ENCODE measurements at regions not wholly inside any gene's neighbourhood (a gene's known extent, or its start where the extent isn't known, plus 50 kb on each side); places are given as distances from the start of the nearest gene placed in this dataset.

DNA sequence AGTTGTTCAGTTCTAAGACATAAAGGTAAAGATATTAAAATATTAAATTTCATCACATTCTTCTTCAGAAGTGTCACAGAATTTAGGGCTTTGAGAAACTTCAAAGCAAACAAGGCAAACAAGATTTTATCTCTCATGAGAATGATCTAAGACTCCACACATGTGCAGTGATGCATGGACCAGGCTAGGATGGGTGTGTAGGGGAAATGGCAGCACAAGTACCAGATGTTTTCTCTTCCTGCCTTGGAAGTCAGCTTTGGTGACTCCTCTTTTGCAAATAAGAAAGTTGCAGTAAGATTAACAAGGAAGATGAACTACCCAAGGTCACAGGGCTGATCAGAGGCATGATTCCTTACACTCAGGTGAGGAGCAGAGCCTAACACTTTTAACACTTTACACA lies 163.8 kb upstream of the LMNTD1 start:
- no peak for DNase-seq

GRCh38 chr12:25717552-25717951 lies 164.5 kb upstream of the LMNTD1 start:
- DNase-seq = no peak

GRCh38 chr12:25718081-25718731 lies 165.1 kb upstream of the LMNTD1 start:
- DNase-seq = no peak

DNA sequence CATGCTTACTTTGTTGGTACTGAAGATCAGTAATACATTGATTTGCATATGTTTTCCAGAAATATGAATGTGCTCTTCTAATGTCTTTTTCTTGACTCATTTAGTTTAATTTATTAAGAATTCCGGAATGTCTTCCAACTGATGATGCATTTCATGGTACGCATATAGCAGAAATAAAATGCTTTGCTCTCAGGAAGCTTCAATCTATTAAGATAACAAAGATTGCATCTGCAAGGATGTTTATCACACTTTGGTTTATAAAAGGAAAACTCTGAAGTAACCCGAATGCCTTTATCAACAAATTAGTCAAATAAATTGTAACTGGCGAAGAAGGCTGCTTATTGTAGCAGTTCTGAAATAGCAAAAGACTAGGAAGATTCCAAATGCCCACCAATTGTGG lies 166.4 kb upstream of the LMNTD1 start:
- no peak for DNase-seq

DNA sequence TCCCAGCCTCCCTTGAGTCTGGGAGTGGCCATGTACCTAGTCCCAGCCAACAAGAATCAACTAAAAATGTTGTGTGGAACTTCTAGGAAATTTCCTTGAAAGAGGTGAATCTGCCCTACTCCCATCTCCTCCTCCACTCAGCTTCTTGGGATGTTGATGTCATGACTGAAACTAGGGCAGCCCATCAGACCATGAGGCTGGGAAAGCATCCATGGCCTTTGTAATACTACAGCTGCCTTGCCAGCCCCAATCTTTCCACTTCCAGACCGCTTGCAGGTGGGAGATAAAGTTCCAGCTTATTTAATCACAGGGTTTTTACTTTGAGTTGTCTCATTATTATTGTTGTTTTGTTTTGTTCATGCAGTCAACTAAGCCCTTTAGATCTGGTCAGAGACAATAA lies 170.3 kb upstream of the LMNTD1 start:
- DNase-seq = no peak

GRCh38 chr12:25723921-25724491 lies 170.9 kb upstream of the LMNTD1 start:
- DNase-seq = peak in 1 of 2 experiments; percentile 11

DNA sequence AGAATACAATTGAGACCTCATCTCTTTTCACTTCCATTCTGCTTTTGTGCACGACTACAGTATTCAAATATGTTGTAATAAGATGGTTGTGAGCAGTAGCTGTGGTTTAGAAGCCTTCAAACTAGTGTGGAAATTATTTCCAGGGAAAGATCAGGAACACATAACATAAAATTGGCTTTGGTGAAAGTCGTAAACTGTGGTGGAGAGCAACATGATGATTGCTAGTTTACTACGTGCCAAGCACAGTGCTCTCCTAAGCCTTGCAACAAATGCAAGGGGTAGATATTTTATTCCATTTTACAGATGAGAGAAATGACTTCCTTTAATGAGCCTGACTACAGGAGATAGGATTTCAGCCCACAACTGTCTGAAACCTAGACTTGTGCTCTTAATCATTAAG lies 172.4 kb upstream of the LMNTD1 start:
- DNase-seq = no peak

- no peak for DNase-seq
These were observed 172.8 kb upstream of the LMNTD1 start for GRCh38 chr12:25725931-25726330.

DNA sequence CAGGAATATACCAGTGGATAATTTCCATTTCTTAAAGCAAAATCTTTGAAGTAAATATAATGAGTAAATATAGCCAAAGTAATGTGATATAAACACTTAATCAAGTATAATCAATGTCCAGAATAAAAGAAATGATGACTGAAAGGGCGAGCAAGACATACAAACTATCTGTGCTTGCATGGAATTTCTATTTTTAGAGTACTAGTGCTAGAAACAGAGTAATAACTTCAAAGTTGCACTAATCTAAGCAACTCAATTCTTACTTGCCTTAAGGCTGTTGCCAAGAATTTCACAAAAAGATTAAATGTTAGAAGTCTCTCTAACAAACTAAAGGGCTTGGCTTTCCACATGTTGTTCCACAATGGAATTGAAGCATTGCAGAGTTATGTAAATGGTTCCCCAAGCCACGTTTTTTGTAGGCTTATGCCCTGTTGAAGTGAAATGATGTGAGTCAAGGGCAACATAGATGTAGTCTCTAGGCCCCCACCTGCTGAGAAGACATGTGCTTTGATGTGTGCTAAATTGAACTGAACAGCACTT lies 175.0 kb upstream of the LMNTD1 start:
- DNase-seq = no peak

GRCh38 chr12:25730489-25731349 lies 177.6 kb upstream of the LMNTD1 start:
- peak in 1 of 2 experiments; percentile 3 for DNase-seq

GRCh38 chr12:25733541-25733940 lies 180.5 kb upstream of the LMNTD1 start:
- DNase-seq = no peak

DNA sequence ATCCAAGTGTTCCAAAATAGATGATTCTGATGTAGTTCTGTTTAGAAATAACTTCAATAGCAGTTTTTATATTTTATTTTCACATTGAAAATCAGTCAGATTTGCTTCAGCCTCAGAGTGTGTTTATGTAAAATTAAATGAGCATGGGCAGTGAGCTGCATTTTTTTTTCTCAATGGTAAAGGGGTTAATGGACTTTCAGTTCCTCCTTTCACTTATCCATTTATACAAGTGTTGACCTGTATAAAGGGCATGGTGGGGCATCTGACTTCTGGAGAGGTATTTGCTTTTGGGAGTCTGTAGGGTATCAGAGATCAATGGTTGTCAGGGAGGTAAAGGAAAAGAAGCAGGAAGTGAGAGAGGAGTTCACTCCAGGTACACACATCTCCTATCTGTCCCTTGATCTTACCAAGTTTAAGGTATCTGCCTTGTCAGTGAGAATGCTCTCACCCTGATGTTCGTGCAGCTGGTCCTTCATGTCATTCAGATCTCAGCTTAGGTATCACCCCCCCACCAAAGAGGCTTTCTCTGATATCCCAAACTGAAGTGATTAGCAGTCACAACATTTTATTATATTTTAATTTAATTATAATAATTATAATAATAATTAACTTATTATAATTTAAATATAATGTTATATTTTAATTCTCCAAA lies 181.6 kb upstream of the LMNTD1 start:
- DNase-seq = no peak

- no peak for DNase-seq
These were observed 187.5 kb upstream of the LMNTD1 start for GRCh38 chr12:25740617-25741016.

GRCh38 chr12:25741917-25742316 lies 188.8 kb upstream of the LMNTD1 start:
- DNase-seq = no peak

GRCh38 chr12:25743679-25744215 lies 190.7 kb upstream of the LMNTD1 start:
- no peak for DNase-seq

GRCh38 chr12:25744313-25744712 lies 191.2 kb upstream of the LMNTD1 start:
- DNase-seq = no peak

- DNase-seq = no peak
These were observed 192.2 kb upstream of the LMNTD1 start for GRCh38 chr12:25745281-25745680.

DNA sequence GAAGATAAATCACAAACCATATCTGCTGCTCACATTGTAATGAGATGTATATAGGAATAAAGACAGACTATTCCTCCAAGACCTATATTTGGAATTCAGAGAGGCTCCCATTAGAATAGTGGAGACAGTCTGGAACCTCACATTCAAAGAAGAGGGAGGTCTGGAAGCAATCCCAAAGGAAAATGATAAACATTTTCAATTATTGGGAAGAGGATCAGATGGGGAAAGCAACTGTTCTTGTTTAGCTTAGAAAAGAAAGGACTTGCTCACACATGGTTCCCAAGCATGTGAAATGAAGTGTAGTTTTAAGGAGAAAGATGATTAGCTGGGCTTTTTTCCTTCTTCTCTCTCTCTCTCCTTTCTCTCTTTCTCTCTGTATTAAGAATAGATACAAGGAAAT lies 193.0 kb upstream of the LMNTD1 start:
- no peak for DNase-seq

DNA sequence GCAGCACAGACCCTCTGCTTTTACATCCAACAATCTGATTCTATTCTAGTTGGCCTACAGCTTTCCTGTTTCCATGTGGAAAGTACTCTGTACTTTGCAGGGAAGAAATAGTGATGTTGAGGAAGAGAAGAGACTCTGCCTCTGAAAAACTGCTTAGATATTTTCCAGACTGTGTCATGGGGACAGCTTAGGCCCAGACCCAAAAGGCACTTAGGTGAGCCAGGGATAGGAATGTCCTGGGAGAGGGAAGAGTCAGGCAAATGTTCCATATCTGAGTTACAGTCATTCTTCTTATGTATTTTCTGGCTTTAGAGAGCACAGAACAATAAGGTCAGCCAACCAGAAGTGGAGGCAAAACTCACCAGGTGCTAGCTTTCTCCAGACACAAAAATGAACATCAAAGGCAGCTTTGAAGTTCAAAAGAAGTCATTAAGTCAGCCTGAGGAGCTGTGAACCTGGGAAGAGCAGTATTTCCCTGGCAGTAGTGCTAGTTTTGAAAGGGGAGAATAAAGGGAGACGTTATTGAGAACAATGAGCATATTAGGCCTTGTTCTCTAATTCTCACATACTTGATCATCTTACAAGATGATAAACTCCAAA lies 199.7 kb upstream of the LMNTD1 start:
- DNase-seq = no peak

GRCh38 chr12:25755136-25755970 lies 202.3 kb upstream of the LMNTD1 start:
- DNase-seq = peak; percentile 9 to 26

DNA sequence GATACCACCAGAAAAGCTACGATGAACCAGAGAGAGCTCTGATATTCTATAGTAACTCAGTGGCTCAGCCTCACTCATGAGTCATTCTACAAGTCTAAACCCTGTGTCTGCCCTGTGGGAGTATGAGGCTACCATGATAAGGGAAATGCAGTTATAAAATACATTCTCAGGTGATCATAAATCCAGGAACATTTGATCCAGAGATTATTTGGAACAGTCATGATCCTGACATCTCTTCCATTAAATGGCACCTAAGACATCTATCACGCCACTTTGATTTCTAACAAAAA lies 202.6 kb upstream of the RASSF8 start:
- DNase-seq = no peak

All from NCI-H526 (cell line).